ENCODE measurements at regions not wholly inside any gene's neighbourhood (a gene's known extent, or its start where the extent isn't known, plus 50 kb on each side); places are given as distances from the start of the nearest gene placed in this dataset.

GRCh38 chr4:3598695-3599227 lies 66.5 kb upstream of the LRPAP1 start:
- no peak for TF ChIP-seq ZZZ3 (CRISPR knock-in tag; IDR thresholded peaks at IDR 0.05; ENCODE audit: borderline replicate concordance)
- no peak for TF ChIP-seq TGIF2 (CRISPR knock-in tag; IDR thresholded peaks at IDR 0.05)
- TF ChIP-seq MED1 (CRISPR knock-in tag; IDR thresholded peaks at IDR 0.05): no peak
- no peak for TF ChIP-seq USF2 (IDR thresholded peaks at IDR 0.05; ENCODE audit: low read depth, low read length)
- no peak for TF ChIP-seq USF2 (CRISPR knock-in tag; IDR thresholded peaks at IDR 0.05; ENCODE audit: borderline replicate concordance)
- TF ChIP-seq EZH2 (conservative IDR thresholded peaks at IDR 0.05; ENCODE audit: low read depth, low read length): no peak
- TF ChIP-seq E2F5 (CRISPR knock-in tag; conservative IDR thresholded peaks at IDR 0.05): no peak
- no peak for TF ChIP-seq ZBTB40 (IDR thresholded peaks at IDR 0.05)
- no peak for TF ChIP-seq ZBTB40 (CRISPR knock-in tag; IDR thresholded peaks at IDR 0.05)
- no peak for TF ChIP-seq ZNF138 (CRISPR knock-in tag; IDR thresholded peaks at IDR 0.05; ENCODE audit: low read depth)
- TF ChIP-seq ZNF740 (CRISPR knock-in tag; IDR thresholded peaks at IDR 0.05): no peak
- no peak for TF ChIP-seq MLX (CRISPR knock-in tag; IDR thresholded peaks at IDR 0.05)
- TF ChIP-seq CEBPB (IDR thresholded peaks at IDR 0.05; ENCODE audit: borderline replicate concordance, low read depth, low read length): no peak
- no peak for TF ChIP-seq REST (IDR thresholded peaks at IDR 0.05; ENCODE audit: borderline replicate concordance in 1 of 2, low read depth in 1 of 2, low read length in 2 of 2)
- TF ChIP-seq NFKB2 (CRISPR knock-in tag; IDR thresholded peaks at IDR 0.05; ENCODE audit: borderline replicate concordance): no peak
- TF ChIP-seq ZNF282 (IDR thresholded peaks at IDR 0.05; ENCODE audit: partially characterized antibody): no peak
